ENCODE measurements at regions not wholly inside any gene's neighbourhood (a gene's known extent, or its start where the extent isn't known, plus 50 kb on each side); places are given as distances from the start of the nearest gene placed in this dataset.

DNA sequence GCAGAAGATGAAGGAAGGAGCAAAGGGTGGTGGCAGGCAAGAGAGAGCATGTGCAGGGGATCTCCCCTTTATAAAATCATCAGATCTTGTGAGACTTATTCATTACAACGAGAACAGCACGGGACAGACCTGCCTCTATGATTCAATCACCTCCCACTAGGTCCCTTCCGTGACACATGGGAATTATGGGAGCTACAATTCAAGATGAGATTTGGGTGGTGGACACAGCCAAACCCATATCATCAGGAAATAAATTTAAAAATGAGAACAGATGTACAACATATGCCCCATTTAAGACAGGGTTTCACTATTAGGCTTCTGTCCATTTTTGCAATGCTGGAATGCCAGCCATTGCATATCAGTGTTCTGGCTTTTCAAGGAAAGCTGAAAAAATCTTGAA is 346.7 kb upstream of the SLIT2 start:
- no peak overlapping the region for H3K27ac ChIP-seq
- 79 to 94% (median 90%) methylated on average over 3 of the region's 3 CpGs for WGBS, 4 donors
- H3K9me3 ChIP-seq (replicated peaks in 1 of 3) = no peaks in the 10 kb centered on the region
- H3K4me1 ChIP-seq (replicated peaks in 1 of 2) = no peaks in the 10 kb centered on the region
- no peaks in the 10 kb centered on the region for H3K27me3 ChIP-seq
- TF ChIP-seq, protein P1, sequence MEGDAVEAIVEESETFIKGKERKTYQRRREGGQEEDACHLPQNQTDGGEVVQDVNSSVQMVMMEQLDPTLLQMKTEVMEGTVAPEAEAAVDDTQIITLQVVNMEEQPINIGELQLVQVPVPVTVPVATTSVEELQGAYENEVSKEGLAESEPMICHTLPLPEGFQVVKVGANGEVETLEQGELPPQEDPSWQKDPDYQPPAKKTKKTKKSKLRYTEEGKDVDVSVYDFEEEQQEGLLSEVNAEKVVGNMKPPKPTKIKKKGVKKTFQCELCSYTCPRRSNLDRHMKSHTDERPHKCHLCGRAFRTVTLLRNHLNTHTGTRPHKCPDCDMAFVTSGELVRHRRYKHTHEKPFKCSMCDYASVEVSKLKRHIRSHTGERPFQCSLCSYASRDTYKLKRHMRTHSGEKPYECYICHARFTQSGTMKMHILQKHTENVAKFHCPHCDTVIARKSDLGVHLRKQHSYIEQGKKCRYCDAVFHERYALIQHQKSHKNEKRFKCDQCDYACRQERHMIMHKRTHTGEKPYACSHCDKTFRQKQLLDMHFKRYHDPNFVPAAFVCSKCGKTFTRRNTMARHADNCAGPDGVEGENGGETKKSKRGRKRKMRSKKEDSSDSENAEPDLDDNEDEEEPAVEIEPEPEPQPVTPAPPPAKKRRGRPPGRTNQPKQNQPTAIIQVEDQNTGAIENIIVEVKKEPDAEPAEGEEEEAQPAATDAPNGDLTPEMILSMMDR (IDR thresholded peaks at IDR 0.05) = no peak
- no peak for TF ChIP-seq POLR2A (IDR thresholded peaks at IDR 0.05)
- DNase-seq = no peak
- no peaks in the 10 kb centered on the region for H3K36me3 ChIP-seq (replicated peaks in 1 of 2)
- intact Hi-C loops (cut with DNase I) = no loop called here
- no peak overlapping the region for H3K4me3 ChIP-seq

DNA sequence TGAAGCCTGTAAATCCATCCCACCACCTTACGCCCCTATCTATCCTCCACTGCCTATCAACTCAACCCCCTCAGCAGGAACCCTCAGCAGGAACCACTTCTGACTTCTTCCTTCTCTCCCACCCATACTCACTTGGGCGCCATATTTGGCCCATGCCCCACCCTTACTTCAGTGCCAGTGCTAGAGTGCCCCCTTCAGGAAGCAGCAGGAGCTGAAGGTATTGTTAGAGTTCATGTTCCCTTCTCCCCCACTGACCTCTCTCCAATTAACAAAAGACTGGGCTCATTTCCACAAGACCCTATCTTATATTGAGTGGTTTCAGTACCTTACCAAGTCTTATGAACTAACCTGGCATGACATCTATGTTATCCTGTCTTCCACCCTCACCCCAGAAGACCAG is 363.1 kb upstream of the SLIT2 start:
- Histone ChIP-seq H3K27ac (no peak overlapping the region), H3K36me3 (replicated peaks in 1 of 2) (no peaks in the 10 kb centered on the region), H3K4me3 (no peak overlapping the region), H3K4me1 (replicated peaks in 1 of 2) (no peaks in the 10 kb centered on the region), H3K27me3 (no peaks in the 10 kb centered on the region), H3K9me3 (replicated peaks in 1 of 3) (no peaks in the 10 kb centered on the region)
- DNase-seq = no peak
- intact Hi-C loops (cut with DNase I) = no loop called here
- WGBS, 4 donors = 83 to 92% (median 92%) methylated on average over 2 of the region's 2 CpGs
- no peak for TF ChIP-seq POLR2A (IDR thresholded peaks at IDR 0.05)
- TF ChIP-seq, protein P1 (IDR thresholded peaks at IDR 0.05) = no peak

DNA sequence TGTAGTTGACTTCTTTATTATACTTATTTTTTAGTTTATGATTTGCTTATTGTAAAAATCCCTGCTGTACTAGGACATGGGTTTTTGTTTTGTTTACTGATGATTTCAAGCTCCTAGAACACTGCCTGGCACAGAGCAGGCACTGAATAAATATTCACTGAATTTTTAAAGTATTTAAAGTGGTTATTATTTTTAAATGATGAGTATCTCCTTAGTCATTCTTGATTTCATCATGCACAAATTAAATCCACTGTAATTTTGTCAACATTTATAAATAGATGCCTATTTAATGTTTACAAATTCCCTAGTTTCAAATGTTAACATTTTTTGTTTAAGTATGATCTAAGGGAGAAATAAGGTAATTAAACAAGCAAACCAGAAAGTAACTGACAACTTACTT is 367.9 kb upstream of the SLIT2 start:
- Histone ChIP-seq H3K36me3 (replicated peaks in 1 of 2) (no peaks in the 10 kb centered on the region), H3K27me3 (no peaks in the 10 kb centered on the region), H3K27ac (no peak overlapping the region), H3K9me3 (replicated peaks in 1 of 3) (no peaks in the 10 kb centered on the region), H3K4me1 (replicated peaks in 1 of 2) (no peaks in the 10 kb centered on the region), H3K4me3 (no peak overlapping the region)
- intact Hi-C loops (cut with DNase I) = no loop called here
- no peak for TF ChIP-seq POLR2A (IDR thresholded peaks at IDR 0.05)
- TF ChIP-seq, protein P1 (IDR thresholded peaks at IDR 0.05) = no peak
- no peak for DNase-seq

DNA sequence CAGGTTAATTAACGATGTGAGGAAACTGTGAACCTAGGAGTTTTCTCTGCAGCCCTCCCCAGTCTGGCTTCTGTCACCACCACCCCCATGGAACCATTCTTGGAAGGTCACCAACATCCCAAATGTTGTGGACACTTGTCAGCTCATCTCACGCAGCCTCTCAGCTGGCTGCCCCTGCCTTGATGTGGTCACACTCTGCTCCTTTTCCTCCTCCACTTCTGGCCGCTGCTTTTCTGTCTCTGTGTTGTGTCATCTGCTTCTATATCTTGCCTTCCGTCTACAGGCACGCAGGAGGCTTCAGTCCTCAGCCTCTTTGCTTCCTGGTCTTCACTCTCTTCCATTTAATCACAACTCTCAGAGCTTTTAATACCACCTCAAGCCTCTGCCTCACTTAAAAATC is 371.5 kb upstream of the SLIT2 start:
- Histone ChIP-seq H3K9me3 (replicated peaks in 1 of 3) (no peaks in the 10 kb centered on the region), H3K36me3 (replicated peaks in 1 of 2) (no peaks in the 10 kb centered on the region), H3K4me3 (no peak overlapping the region), H3K27me3 (no peaks in the 10 kb centered on the region), H3K27ac (no peak overlapping the region), H3K4me1 (replicated peaks in 1 of 2) (no peaks in the 10 kb centered on the region)
- 32 to 49% (median 46%) methylated on average over 5 of the region's 5 CpGs for WGBS, 4 donors
- DNase-seq = no peak
- TF ChIP-seq, protein P1 (IDR thresholded peaks at IDR 0.05) = no peak
- no peak for TF ChIP-seq POLR2A (IDR thresholded peaks at IDR 0.05)
- intact Hi-C loops (cut with DNase I) = no loop called here

All from adrenal gland (tissue), 9 donors.